H9 (cell line): ENCODE measurements at regions not wholly inside any gene's neighbourhood (a gene's known extent, or its start where the extent isn't known, plus 50 kb on each side); places are given as distances from the start of the nearest gene placed in this dataset.

ENCODE experiments used
- DNase-seq: peaks from one replicate; pipeline ENCODE4 v3.0.0-alpha.2; 2017
- H2AFZ ChIP-seq: one replicate; pipeline ENCODE4 v1.6.1; 2013; ENCODE audit warnings: mild to moderate bottlenecking, low read length, control low read depth, moderate library complexity
- H2AK5ac ChIP-seq: 2 replicates; pipeline ENCODE4 v1.6.1; 2013; ENCODE audit warnings: low read length, control low read depth, mixed read lengths; ENCODE audit not compliant: insufficient read length
- H2BK120ac ChIP-seq: one replicate; pipeline ENCODE4 v1.6.1; 2013; ENCODE audit warnings: low read depth, mild to moderate bottlenecking, low read length, control low read depth, inconsistent platforms; ENCODE audit not compliant: poor library complexity, severe bottlenecking
- H2BK12ac ChIP-seq: 2 replicates; pipeline ENCODE4 v1.6.1; 2013; ENCODE audit warnings: low read length, control low read depth, mixed read lengths, low read depth; ENCODE audit not compliant: insufficient read length
- H2BK15ac ChIP-seq: 2 replicates; pipeline ENCODE4 v1.6.1; 2013; ENCODE audit warnings: low read depth, low read length, control low read depth
- H2BK20ac ChIP-seq: one replicate; pipeline ENCODE4 v1.6.1; 2013; ENCODE audit warnings: low read depth, mild to moderate bottlenecking, low read length, control low read depth, inconsistent platforms; ENCODE audit not compliant: poor library complexity, severe bottlenecking
- H2BK5ac ChIP-seq: 2 replicates; pipeline ENCODE4 v1.6.1; 2013; ENCODE audit warnings: low read length, control low read depth, mixed read lengths; ENCODE audit not compliant: insufficient read length
- H3K14ac ChIP-seq: 2 replicates; pipeline ENCODE4 v1.6.1; 2013; ENCODE audit warnings: low read length, control low read depth; ENCODE audit not compliant: insufficient read depth
- H3K18ac ChIP-seq: 2 replicates; pipeline ENCODE4 v1.6.1; 2013; ENCODE audit warnings: low read depth, mild to moderate bottlenecking, mixed read lengths, low read length, control low read depth; ENCODE audit not compliant: insufficient read length
- H3K23ac ChIP-seq: 2 replicates; pipeline ENCODE4 v1.6.1; 2013; ENCODE audit warnings: low read length, control low read depth, mixed read lengths, low read depth; ENCODE audit not compliant: insufficient read length
- H3K23me2 ChIP-seq: 2 replicates; pipeline ENCODE4 v1.6.1; 2013; ENCODE audit warnings: low read depth, mild to moderate bottlenecking, mixed read lengths, low read length, control low read depth; ENCODE audit not compliant: insufficient read length, poor library complexity, severe bottlenecking
- H3K27ac ChIP-seq: 2 replicates; pipeline ENCODE4 v1.5.1; 2013; ENCODE audit warnings: low read length, control low read depth, mixed read lengths, low read depth; ENCODE audit not compliant: insufficient read length
- H3K27me3 ChIP-seq: 2 replicates; pipeline ENCODE4 v1.6.1; 2013; ENCODE audit warnings: low read length, control low read depth, inconsistent platforms; ENCODE audit not compliant: insufficient read depth
- H3K4ac ChIP-seq: 2 replicates; pipeline ENCODE4 v1.6.1; 2013; ENCODE audit warnings: low read depth, mild to moderate bottlenecking, control low read depth, inconsistent platforms, low read length, moderate library complexity
- H3K4me1 ChIP-seq: 2 replicates; pipeline ENCODE4 v1.6.1; 2013; ENCODE audit warnings: low read length, control low read depth, inconsistent platforms; ENCODE audit not compliant: insufficient read depth
- H3K4me2 ChIP-seq: 2 replicates; pipeline ENCODE4 v1.6.1; 2013; ENCODE audit warnings: low read length, control low read depth, mixed read lengths; ENCODE audit not compliant: insufficient read length, insufficient read depth
- H3K56ac ChIP-seq: 2 replicates; pipeline ENCODE4 v1.6.1; 2013; ENCODE audit warnings: low read depth, mild to moderate bottlenecking, mixed read lengths, low read length, control low read depth; ENCODE audit not compliant: insufficient read length
- H3K79me1 ChIP-seq: 2 replicates; pipeline ENCODE4 v1.6.1; 2013; ENCODE audit warnings: low read depth, mild to moderate bottlenecking, moderate library complexity, low read length, control low read depth, inconsistent platforms; ENCODE audit not compliant: insufficient read depth, poor library complexity, severe bottlenecking
- H3K79me2 ChIP-seq: 2 replicates; pipeline ENCODE4 v1.6.1; 2013; ENCODE audit warnings: low read length, control low read depth, inconsistent platforms; ENCODE audit not compliant: insufficient read depth
- H3K9ac ChIP-seq: 2 replicates; pipeline ENCODE4 v1.6.1; 2013; ENCODE audit warnings: low read length, control low read depth, mixed read lengths; ENCODE audit not compliant: insufficient read length; ENCODE audit errors: extremely low read depth
- H3K9me3 ChIP-seq: one replicate; pipeline ENCODE4 v1.6.1; 2013; ENCODE audit warnings: low read depth, low read length, inconsistent platforms; ENCODE audit not compliant: control insufficient read depth
- H3T11ph ChIP-seq: one replicate; pipeline ENCODE4 v1.6.1; 2013; ENCODE audit warnings: mild to moderate bottlenecking, low read length, control low read depth, inconsistent platforms
- H4K20me1 ChIP-seq: one replicate; pipeline ENCODE4 v1.6.1; 2013; ENCODE audit not compliant: control insufficient read depth, insufficient read length, insufficient read depth
- H4K5ac ChIP-seq: 2 replicates; pipeline ENCODE4 v1.6.1; 2013; ENCODE audit warnings: low read depth, mild to moderate bottlenecking, mixed read lengths, low read length, control low read depth; ENCODE audit not compliant: insufficient read length
- H4K8ac ChIP-seq: replicated peaks from 2 replicates; pipeline ENCODE4 v1.6.1; 2013; ENCODE audit warnings: low read length, control low read depth, mixed read lengths, low read depth; ENCODE audit not compliant: insufficient read length
- H4K91ac ChIP-seq: 2 replicates; pipeline ENCODE4 v1.6.1; 2013; ENCODE audit warnings: low read depth, mild to moderate bottlenecking, moderate library complexity, mixed read lengths, low read length, control low read depth; ENCODE audit not compliant: insufficient read length
- H3K27ac Mint-ChIP-seq, 3 experiments: 2 replicates in 2 of 3; 3 replicates in 1 of 3; pipeline ENCODE4 v1.8.0; 2020 to 2021; ENCODE audit warnings: mixed read lengths in 3 of 3, mild to moderate bottlenecking in 1 of 3, moderate library complexity in 1 of 3
- H3K27me3 Mint-ChIP-seq: 2 replicates; pipeline ENCODE4 v1.8.0; 2021; ENCODE audit warnings: low read depth, mild to moderate bottlenecking, moderate library complexity, mixed read lengths
- H3K36me3 Mint-ChIP-seq, 3 experiments: 2 replicates in 2 of 3; 3 replicates in 1 of 3; pipeline ENCODE4 v1.8.0; 2020 to 2021; ENCODE audit warnings: low read depth in 3 of 3, mixed read lengths in 3 of 3; ENCODE audit not compliant: insufficient read depth in 1 of 3
- H3K4me1 Mint-ChIP-seq, 2 experiments: 2 replicates each; pipeline ENCODE4 v1.8.0; 2020; ENCODE audit warnings: mixed read lengths in 2 of 2
- H3K4me3 Mint-ChIP-seq, 2 experiments: 2 replicates in 1 of 2; 3 replicates in 1 of 2; pipeline ENCODE4 v1.8.0; 2020 to 2021; ENCODE audit warnings: mild to moderate bottlenecking in 2 of 2, mixed read lengths in 2 of 2, moderate library complexity in 1 of 2
- H3K9me3 Mint-ChIP-seq, 2 experiments: 2 replicates in 1 of 2; 3 replicates in 1 of 2; pipeline ENCODE4 v1.8.0; 2020; ENCODE audit warnings: mild to moderate bottlenecking in 2 of 2, mixed read lengths in 2 of 2, moderate library complexity in 1 of 2
- WGBS: extraction: QIAGEN DNeasy Blood & Tissue Kit; methylation state at CpG from one replicate; pipeline ENCODE4 v1.1.7; 2013; ENCODE audit warnings: missing lambda C conversion rate, low lambda C conversion rate, mixed read lengths; ENCODE audit not compliant: insufficient read length; ENCODE audit errors: extremely low coverage; 5-methylcytosine and 5-hydroxymethylcytosine counted together
- TF ChIP-seq, protein P1 (sequence below): fragments of 200-600 bp; sonication (generic); conservative IDR thresholded peaks from 3 replicates; pipeline ENCODE4 v1.8.0; 2021; ENCODE audit warnings: antibody characterized with exemption, mild to moderate bottlenecking

DNA sequence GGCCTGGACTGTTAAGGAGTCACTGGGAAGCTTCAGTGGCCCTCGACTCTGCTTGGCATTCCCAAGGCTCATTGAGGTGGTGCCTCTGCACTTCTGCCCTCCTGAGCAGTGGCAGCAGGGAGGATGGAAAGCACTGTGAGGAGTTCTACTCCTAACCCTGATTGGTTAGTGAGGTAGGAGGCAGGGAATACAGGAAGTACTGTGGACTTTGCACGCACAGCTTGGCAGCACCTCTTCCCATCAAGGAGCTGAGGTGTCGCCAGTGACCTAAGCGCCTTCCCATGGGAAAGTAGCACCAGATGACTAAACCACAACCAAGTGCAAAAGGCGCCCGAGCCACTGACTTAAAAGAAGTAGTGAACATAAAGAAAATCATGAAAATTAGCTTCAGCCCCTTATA is 152.5 kb upstream of the CADM1 start:
- H3K4me1 Mint-ChIP-seq, result peaks cover 32 to 37% of the 10 kb centered on the region in 2 experiments
- Histone ChIP-seq H2BK120ac (no peak overlapping the region), H2BK15ac (no peak overlapping the region), H3K4me1 (no peaks in the 10 kb centered on the region), H3T11ph (no peak overlapping the region), H3K23me2 (peaks cover 12% of the 10 kb centered on the region), H3K79me1 (no peaks in the 10 kb centered on the region), H2BK12ac (no peak overlapping the region), H3K18ac (no peak overlapping the region), H4K91ac (no peak overlapping the region), H3K27me3 (peaks cover 20% of the 10 kb centered on the region; the same call in 1 of the 2 replicates), H2BK5ac (no peak overlapping the region), H2AK5ac (no peak overlapping the region), H3K9ac (no peak overlapping the region), H2BK20ac (no peak overlapping the region), H4K8ac (no peak overlapping the region), H3K4me2 (no peak overlapping the region), H3K27ac (no peak overlapping the region), H4K5ac (no peak overlapping the region), H3K9me3 (no peaks in the 10 kb centered on the region), H3K14ac (no peak overlapping the region), H3K79me2 (no peaks in the 10 kb centered on the region), H3K4ac (no peak overlapping the region), H2AFZ (no peak overlapping the region), H3K23ac (no peak overlapping the region), H4K20me1 (no peaks in the 10 kb centered on the region), H3K56ac (no peak overlapping the region)
- no peaks in the 10 kb centered on the region for H3K36me3 Mint-ChIP-seq
- no peak for DNase-seq
- H3K4me3 Mint-ChIP-seq, result no peak overlapping the region
- H3K27me3 Mint-ChIP-seq, result peaks cover 80% of the 10 kb centered on the region
- WGBS, result no CpG with 5 or more reads among the region's 6 CpGs
- H3K9me3 Mint-ChIP-seq, result no peaks in the 10 kb centered on the region
- TF ChIP-seq, protein P1, sequence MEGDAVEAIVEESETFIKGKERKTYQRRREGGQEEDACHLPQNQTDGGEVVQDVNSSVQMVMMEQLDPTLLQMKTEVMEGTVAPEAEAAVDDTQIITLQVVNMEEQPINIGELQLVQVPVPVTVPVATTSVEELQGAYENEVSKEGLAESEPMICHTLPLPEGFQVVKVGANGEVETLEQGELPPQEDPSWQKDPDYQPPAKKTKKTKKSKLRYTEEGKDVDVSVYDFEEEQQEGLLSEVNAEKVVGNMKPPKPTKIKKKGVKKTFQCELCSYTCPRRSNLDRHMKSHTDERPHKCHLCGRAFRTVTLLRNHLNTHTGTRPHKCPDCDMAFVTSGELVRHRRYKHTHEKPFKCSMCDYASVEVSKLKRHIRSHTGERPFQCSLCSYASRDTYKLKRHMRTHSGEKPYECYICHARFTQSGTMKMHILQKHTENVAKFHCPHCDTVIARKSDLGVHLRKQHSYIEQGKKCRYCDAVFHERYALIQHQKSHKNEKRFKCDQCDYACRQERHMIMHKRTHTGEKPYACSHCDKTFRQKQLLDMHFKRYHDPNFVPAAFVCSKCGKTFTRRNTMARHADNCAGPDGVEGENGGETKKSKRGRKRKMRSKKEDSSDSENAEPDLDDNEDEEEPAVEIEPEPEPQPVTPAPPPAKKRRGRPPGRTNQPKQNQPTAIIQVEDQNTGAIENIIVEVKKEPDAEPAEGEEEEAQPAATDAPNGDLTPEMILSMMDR, result no peak
- no peak overlapping the region for H3K27ac Mint-ChIP-seq
